NCI-H446 treated with DMSO at 0.1 percent for 48 hours (cell line): ENCODE measurements at regions not wholly inside any gene's neighbourhood (a gene's known extent, or its start where the extent isn't known, plus 50 kb on each side); places are given as distances from the start of the nearest gene placed in this dataset.
"Not testable (repeated sequence)": the region's sequence is repeated elsewhere in the genome, so short reads cannot be mapped to it uniquely, and the experiment has no call there.

Experiments used
- DNase-seq: peaks from one replicate; lab custom pipeline; 2025; lab: John Stamatoyannopoulos, UW

DNA sequence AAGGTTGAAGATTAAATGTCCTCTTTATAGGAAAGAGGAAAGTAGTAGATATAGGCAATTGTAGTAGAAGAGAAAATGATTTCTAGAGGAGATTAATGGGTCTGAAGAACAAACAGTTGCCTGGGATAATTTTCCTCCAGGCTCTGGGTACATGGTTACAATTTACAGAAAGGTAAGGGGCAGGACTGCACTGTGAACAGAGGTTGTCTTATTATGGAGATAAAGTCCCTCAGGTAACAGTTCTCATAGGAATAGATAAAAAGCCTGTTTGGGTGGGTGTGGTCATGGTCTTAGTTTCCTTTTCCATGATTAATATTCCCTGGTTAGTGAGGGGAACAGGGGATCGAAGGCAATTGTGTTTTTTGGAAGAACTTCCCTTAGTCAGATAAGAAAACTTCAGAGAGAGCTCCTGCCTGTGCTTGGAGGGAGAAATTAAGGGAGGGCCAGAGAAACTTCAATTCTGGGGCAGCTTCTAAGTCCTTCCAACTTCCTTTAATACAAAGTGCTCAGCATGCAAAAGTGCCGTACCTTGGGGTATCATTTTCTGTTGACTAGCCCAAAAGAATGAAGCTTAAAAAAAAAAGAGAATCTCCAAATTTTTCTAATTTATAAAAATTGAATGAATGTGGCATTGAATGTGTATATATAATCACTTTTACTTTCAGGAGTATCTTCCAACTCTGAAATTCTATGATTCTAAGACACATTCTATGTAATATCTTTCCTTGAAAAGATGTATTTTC is 295.4 kb upstream of the USP25 start:
- DNase-seq = no peak

DNA sequence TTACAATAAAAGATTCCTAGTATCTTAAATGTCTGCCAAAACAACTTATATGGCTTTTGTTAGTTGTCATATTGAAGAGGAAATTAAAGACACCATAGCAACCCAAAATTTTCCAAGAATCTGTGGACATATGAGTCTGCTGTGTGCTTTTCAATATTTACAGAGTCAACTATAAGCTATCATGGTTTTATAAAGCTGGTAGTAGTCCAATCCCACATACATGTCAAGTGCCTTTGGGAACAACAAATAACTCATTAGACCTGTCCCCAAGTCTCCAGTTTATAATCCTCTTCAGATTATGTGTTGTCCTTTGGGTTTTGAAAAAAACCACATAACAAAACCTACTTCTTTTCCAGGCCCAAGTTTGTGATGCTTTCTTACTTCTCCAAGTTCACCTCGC is 293.8 kb upstream of the USP25 start:
- no peak for DNase-seq

DNA sequence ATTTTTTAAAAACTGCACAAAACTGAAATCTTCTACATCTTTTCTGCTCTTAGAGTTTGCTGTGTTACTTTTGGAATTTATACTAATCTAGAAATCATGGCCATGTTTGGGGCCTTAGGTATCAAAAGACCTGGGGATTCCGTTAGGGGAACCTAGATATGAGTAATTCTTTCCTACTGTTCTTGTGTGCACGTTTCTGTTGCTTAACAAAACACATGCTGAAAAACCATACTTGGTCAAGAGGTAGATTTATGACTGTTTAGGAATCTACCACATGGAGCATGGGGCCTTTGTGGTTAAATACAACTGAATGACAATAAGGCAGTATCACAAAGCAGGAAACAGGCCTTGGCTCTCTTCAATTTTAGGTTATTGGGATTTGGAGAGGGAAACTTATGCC is 291.9 kb upstream of the USP25 start:
- no peak for DNase-seq

DNA sequence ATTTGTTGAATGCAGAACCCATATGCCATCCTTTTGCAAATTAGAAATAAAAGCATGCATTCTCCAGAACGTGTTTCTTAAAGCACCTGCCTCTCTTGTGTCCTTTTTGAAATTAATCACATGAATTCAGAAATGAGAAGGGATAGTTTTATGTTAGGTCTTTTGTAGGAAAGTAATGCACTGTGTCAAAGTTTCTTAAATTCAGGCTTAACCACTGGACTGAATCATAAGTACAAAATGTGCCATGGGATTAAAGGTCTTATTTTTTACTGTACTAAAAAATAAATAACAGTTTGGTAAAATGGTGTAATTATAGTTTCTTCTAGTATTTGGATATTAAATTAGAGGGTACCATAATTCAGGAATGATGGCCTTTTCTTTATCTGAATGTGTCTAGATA is 290.1 kb upstream of the USP25 start:
- no peak for DNase-seq

DNA sequence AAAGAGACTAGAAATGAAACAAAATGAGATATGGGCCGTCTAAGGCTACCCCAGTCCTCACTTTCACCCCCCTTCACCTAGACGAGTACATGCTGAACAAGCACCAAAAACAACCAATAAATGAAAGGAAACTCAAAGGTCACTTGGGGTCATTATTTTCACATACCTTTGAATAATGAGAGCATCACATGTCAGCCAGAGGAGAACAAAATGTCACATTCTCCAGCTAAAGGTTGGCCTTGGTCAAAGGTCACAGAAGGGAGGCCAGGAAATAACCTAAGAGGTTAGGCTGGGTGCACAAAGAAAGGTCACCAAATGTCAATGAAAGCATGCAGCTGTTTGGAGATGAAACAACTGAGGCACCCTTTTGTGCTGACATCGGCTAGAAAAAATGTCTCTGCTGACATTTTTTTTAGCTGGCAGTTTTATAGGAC is 288.7 kb upstream of the USP25 start:
- DNase-seq = no peak

DNA sequence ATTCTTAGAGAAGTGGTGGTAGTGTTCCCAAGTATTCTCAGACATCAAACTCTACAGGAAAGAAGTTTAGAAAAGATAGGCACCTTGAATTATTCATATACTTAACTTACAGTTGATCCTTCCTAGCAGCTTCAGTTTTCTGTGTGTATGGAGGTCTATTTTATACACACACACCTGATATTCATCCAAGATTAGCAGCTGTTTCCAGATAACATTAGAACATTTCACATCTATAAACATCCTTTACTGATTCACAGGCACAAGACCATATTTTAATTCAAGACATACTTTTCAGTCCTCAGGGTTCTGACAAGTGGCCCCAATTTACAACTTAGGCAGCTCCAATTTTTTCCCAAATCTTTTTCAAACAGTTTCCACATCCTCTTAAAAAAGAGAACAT is 287.8 kb upstream of the USP25 start:
- no peak for DNase-seq

DNA sequence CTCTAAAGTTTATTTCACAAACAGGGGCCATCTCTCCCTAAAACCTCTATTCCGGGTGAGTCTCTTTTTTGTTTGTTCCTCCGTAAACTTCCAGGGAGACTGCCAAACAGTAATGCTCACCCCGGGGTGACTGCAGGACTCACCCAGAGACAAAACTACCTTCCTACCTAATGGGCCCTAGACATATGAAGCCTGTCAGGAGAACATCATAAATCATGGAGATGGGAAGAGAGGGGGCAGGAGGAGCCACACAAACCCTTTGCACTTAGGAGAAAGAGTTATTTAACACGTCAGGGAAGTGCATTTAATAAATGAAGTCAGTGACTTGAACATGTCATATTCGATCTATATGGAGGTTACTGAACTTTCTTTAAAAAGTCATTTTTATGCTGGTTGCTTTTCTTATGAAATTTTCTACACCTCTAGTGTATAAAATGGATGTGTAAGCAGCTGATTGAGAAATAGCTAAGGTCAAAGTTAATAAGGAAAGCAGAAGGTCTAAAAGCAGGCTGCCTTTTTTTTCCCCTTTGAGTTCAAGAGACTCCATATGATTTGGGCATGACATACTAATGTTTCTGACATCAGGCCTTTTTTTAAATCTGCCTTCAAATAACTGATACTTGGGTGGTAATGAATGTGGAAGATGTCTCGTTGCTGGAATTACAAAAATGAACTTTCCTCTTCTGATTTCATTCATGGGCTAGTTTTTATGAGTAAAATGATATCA is 286.9 kb upstream of the USP25 start:
- DNase-seq = no peak

DNA sequence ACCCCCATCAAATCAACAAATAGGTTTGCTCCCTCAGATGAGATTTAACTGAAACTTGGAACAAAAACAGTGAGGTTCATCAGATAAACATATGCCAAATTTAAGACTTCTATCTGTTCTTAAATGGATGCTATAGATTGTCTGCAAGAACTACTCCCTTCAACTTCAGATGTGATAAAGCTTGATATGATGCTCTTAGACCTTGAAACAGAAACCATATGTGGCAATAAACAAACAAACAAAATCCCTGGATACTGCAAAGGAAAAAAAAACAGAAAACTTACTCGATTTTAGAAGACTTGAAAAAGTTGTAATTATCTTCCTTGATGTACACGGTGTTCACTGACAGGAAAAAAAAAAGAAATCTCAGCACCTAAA is 286.1 kb upstream of the USP25 start:
- no peak for DNase-seq

DNA sequence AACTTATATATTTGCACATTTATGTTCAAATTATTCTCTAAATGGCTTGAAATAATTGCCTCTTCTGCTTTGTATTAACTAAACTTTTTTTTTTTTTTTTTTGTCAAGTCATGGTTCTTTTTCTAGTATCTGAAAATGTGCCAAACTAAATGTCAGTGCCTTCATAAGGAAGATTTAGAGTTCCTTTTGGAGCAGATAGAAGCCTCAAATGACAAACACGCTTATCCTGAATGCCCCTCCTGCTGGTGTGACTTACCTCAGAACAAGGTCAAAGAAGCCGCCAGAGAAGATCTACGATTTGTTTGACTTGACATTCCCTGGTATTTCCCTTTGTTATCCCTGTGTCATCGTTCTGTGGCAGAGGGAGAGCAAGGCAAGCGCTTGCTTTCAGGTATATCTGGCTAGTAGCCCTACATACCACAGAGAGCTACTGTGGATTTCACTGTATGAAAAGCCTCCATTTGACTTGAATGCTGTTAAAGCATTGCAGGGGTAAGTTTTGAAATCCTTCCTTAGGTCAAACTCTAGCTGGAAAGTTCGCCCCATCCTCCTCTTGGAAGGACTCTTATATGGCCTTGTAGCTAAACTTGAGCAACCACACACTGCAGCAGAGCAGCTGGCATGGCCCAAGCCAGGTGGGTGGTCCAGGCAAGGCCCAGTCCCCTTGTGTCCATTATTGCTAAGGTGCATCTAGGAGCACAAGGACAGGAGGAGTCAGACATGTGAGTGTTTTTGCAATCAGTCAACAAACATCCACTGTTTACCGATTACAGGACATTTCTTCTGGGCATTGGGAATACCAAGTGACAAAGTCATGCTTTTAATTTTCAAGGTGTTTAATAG is 285.4 kb upstream of the USP25 start:
- DNase-seq = no peak

DNA sequence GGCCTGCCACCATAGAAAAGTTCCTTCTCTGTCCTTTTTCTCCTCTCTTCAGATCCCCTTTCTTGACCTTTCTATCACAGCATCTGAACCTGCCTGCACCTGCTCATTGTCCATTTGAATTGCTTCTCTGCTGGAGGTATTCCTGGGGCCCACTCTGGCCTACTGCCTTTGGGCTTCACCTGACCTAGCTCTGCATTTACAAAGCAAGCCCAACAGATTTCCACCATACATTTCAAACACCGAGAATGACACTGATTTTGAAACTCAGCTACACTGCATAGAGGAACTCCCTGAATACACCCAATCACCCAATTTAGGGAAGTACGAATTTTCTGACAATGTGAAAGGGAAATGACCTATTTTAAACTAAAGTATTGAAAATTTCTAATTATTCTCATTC is 284.5 kb upstream of the USP25 start:
- no peak for DNase-seq

DNA sequence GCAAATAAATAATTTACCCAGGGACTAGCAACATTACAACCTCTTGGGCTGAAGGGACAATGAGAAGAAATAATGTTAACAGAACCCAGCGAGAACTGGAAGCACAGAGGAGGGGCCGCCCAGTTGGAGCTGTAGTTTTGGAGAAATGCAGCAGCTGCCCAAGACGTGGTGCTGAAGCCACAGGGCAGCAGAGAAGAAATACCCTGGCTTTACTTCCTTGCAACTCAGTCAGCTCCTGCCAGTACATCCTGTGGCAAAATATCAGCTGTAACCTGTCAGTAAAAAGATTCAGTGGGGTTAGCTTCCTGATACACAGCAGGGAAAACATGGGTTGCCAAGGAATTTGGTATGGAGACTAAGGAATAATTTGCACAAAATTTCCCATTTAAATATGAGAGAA is 283.6 kb upstream of the USP25 start:
- no peak for DNase-seq

DNA sequence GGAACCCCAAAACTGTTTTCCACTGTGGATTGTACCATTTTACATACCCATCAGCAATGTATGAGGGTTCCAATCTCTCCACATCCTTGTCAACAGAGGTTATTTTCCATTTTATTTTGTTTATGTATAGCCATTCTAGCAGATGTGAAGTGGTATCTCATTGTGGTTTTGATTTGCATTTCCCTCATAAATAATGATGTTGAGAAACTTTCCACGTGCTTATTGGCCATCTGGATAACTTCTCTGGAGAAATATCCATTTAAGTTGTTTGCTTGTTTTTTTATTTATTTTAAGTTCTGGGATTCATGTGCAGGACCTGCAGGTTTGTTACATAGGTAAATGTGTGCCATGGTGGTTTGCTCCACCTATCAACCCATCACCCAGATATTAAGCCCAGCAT is 280.2 kb upstream of the USP25 start:
- no peak for DNase-seq

DNA sequence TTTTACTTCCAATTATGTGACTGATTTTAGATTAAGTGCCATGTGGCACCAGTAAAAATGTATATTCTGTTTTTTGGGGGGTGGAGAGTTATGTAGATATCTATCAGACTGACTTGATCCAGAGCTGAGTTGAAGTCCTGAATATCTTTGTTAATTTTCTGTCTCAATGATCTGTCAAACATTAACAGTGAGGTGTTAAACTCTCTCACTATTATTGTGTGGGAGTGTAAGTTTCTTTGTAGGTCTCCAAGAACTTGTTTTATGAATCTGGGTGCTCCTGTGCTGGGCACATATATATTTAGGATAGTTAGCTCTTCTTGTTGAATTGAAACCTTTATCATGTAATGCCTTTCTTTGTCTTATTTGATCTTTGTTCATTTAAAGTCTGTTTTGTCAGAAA is 276.5 kb upstream of the USP25 start:
- no peak for DNase-seq

DNA sequence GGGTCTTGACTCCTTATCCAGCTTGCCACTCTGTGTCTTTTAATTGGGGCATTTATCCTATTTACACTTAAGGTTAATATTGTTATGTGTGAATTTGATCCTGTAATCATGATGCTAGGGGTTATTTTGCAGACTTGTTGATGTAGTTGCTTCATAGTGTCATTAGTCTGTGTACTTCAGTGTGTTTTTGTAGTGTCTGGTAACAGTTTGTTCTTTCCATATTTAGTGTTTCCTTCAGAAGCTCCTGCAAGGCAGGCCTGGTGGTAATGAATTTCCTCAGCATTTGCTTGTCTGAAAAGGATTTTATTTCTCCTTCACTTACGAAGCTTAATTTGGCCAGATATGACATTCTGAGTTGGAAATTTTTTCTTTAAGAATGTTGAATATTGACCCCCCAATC is 276.0 kb upstream of the USP25 start:
- DNase-seq = not testable (repeated sequence)

DNA sequence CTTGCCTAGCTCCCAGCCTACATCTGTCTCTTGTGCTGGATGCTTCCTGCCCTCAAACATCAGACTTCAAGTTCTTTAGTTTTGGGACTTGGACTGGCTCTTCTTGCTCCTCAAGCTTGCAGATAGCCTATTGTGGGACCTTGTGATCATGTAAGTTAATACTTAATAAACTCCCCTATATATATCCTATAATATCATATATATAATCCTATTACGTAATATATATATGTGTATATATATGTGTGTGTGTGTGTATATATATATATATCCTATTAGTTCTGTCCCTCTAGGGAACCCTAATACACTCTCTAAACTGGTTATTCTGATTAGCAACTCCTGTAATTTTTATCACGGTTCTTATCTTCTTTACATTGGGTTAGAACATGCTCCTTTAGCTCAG is 274.9 kb upstream of the USP25 start:
- DNase-seq = not testable (repeated sequence)

DNA sequence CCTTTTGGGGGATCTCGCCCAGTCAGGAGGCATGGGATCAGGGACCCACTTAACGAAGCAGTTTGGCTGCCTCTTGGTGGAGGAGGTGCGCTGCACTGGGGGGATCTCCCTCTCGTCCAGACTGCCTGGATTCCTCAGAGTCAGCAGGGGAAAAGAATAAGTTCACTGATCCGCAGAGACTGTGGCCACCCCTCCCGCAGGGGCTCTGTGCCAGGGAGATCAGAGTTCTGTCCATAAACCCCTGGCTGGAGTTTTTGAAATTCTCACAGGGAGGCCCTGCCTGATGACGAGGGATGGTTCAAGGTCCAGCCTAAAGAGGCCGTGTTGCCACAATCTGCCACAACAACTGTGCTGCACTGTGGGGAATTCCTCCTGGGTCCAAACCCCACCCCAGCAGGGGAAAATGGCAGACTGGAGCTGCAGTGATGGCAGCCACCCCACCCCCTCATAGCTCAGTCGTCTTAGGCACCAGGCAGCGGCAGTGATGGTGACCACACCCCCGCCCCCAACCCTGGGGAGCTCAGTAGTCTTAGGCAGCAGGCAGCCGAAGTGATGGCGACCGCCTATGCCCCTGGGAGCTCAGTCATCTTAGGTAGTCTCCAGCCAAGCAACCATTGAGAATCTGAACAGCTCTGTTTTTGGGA is 273.8 kb upstream of the USP25 start:
- DNase-seq = no peak

DNA sequence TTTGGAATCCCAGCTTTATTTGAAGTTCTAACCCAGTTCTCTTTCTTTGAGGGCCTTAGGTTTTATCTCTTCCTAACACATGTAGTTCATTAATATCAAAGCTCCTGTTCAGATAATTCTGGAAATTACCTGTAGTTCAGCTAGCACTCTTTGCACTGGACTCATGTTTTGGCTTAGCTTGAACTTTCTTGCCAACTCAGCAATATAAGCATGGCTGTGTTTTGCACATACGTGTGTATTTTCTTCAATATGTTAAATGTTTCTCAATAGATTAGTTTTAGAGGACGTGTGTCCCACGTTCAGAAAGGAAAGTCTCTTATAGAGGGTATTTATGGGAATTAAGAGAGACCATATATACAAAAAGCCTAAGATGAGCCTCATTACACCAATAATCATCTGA is 271.8 kb upstream of the USP25 start:
- no peak for DNase-seq

DNA sequence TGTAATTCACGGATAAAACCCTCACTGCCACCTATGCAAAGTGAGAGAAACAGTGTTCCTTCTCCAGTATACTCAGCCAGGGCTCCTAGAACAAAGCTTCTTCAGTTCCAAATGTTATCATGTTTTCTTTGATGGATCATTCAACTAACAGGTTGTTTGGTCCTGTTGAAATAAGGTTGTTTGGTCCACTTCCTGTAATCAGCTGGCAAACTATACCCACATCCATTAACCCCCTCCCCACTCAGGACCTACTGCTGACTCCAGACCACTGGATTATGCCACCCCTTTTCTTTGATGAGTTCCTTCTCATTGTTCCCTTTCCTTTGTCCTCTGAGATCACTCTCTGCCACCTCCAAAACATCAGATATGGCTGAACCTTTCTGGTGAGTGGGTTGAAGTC is 267.7 kb upstream of the USP25 start:
- DNase-seq = no peak

DNA sequence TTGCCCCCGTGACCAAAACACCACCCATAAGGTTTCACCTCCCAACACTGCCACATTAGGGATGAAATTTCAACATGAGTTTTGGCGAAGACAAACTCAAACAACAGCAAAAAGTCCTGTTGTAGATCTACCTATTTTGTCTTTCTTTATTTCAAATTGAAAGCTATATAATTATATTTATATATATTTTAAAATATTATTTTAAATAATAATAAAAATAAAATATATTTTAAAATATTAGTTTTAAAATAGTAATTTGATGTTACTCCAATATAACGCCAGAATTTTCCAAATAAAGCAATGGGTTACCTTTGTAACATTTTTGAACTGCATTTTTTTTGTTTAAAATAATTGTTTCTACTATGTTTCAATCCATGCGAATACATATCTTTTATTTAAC is 263.5 kb upstream of the USP25 start:
- no peak for DNase-seq

DNA sequence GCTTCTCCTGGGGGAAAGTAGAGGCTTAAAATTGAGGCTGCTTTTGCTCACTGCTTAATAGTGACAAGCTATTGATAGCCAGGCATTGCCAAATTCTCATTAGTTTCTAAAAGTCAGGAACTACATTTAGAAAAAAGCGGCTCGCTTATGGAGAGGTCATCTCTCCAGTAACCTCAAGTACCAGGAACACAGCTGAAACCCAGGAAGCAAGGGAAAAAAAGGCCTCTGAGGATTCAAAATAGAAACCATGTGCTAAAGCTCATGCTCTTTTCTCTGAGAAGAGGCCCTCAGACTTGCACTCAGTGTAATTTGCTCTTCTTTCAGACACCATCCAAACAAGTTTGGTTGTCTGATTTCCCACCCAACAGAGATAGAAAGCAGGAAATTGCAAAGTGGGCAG is 261.4 kb upstream of the USP25 start:
- DNase-seq = no peak

DNA sequence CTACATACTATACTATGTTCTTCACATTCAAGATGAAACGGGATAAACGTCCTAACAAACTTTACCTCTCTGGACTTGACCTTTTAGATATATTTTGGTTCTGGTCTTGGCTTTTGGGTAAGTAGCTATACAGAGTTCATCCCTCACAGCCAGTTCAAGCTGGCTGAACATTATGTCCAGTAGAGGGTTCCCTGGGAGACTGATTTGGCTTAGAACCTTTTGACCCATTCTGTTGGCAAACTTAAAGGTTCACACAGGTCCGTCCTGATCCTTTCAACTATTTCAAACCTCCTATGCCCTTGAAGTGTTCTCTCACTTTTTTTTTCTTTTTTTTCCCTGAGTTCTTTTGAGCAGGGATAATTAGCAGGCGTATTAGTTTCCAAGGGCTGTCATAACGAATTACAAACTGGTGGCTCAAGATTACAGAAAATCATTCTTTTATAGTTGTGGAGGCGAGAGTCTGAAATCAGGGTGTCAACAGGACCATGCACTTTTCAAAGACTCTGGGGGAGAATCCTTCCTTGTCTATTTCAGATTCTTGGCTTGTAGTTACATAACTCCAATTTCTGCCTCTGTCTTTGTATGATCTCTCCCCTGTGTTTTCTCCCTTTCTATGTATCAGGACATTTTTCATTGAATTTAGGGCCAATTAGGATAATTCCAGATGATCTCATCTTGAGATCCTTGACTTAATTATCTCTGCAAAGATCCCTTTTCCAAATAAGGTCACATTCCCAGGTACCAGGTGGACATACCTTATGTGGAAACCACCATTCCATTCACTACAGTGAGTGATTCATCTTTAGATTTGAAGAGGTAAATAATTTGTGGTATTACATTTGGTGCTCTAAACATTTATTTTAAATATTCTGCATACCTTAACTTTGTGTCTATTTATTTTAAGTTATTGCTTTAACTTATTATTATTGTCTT is 257.4 kb upstream of the USP25 start:
- DNase-seq = no peak
